HCT116 (cell line): ENCODE measurements at regions not wholly inside any gene's neighbourhood (a gene's known extent, or its start where the extent isn't known, plus 50 kb on each side); places are given as distances from the start of the nearest gene placed in this dataset.

Source experiments
- ATAC-seq: fragments of 200-7000 bp; cut with Tn5 transposase; 2 replicates; pipeline ENCODE4 v1.9.1; 2020; ENCODE audit warnings: mild to moderate bottlenecking, moderate library complexity
- BruUV-seq: library from RNA; stranded (reverse); fragments of 400-500 nt; replicated peaks from 2 replicates; lab custom pipeline; 2021; lab: Mats Ljungman, UMichigan
- CTCF ChIA-PET: fragments of 300-600 bp; sonication (Branson Sonifier 250); formaldehyde crosslinking; loops from one replicate; lab custom pipeline; 2021; ENCODE audit warnings: antibody characterized with exemption; lab: Charles Lee
- POLR2A ChIA-PET: fragments of 300-600, 350-600 bp; sonication (Branson Sonifier 250); formaldehyde crosslinking; loops from one replicate; lab custom pipeline; 2021; ENCODE audit warnings: antibody characterized with exemption; lab: Charles Lee
- RAD21 ChIA-PET, 2 experiments: fragments of 300-600 bp; sonication (Branson Sonifier 250); formaldehyde crosslinking; loops; one replicate each; lab custom pipeline; 2023; ENCODE audit warnings: low total read pairs in 2 of 2; ENCODE audit not compliant: uncharacterized antibody in 2 of 2, unreplicated experiment in 2 of 2, low non-redundant PET in 1 of 2; lab: Charles Lee
- DNase-seq: peaks from one replicate; pipeline ENCODE4 v3.0.0-alpha.2; 2010; ENCODE audit warnings: low read depth, low spot score
- H2AFZ ChIP-seq: fragments of 200-600 bp; shearing (Covaris generic), sonication (generic); 2 replicates; pipeline ENCODE4 v1.6.1; 2017; ENCODE audit warnings: low read depth, mixed run types, mixed read lengths, antibody characterized with exemption, low read length; ENCODE audit not compliant: poor library complexity, severe bottlenecking
- H3K27ac ChIP-seq: 2 replicates; pipeline ENCODE4 v1.5.1; 2012; ENCODE audit warnings: low read depth, low read length
- H3K27me3 ChIP-seq: fragments of 200-600 bp; sonication (generic); 2 replicates; pipeline ENCODE4 v1.6.1; 2016; ENCODE audit warnings: mixed run types, low read length, mixed read lengths; ENCODE audit not compliant: insufficient read depth
- H3K36me3 ChIP-seq, 2 experiments: fragments of 200-500 bp in 1 of 2; fragments of 200-600 bp in 1 of 2; sonication (Bioruptor generic) in 1 of 2; sonication (generic) in 1 of 2; 2 replicates each; pipeline versions ENCODE4 v1.5.1 to v1.6.1; 2014 to 2016; ENCODE audit warnings: low read length in 2 of 2, inconsistent platforms in 1 of 2, mixed read lengths in 1 of 2, mixed run types in 1 of 2; ENCODE audit not compliant: insufficient read depth in 2 of 2, control insufficient read depth in 1 of 2
- H3K4me1 ChIP-seq, 2 experiments: fragments of 200-600 bp in 1 of 2; sonication (generic) in 1 of 2; 2 replicates each; pipeline versions ENCODE4 v1.5.1 to v1.6.1; 2012 to 2017; ENCODE audit warnings: low read length in 2 of 2, inconsistent platforms in 1 of 2, mild to moderate bottlenecking in 1 of 2, mixed read lengths in 1 of 2, mixed run types in 1 of 2, moderate library complexity in 1 of 2; ENCODE audit not compliant: insufficient read depth in 2 of 2, control insufficient read depth in 1 of 2
- H3K4me2 ChIP-seq: fragments of 200-600 bp; sonication (generic); 2 replicates; pipeline ENCODE4 v1.6.1; 2017; ENCODE audit warnings: mixed run types, low read length, mixed read lengths
- H3K4me3 ChIP-seq, 2 experiments: fragments of 200-600 bp in 1 of 2; sonication (generic) in 1 of 2; replicated peaks in 1 of 2; 2 replicates each; pipeline ENCODE4 v1.5.1; 2011 to 2016; ENCODE audit warnings: low read length in 2 of 2, control low read depth in 1 of 2, low read depth in 1 of 2, mild to moderate bottlenecking in 1 of 2, mixed read lengths in 1 of 2, mixed run types in 1 of 2
- H3K79me2 ChIP-seq: fragments of 200-600 bp; sonication (generic); 2 replicates; pipeline ENCODE4 v1.6.1; 2017; ENCODE audit warnings: mild to moderate bottlenecking, mixed run types, low read length, moderate library complexity, mixed read lengths; ENCODE audit not compliant: insufficient read depth
- H3K9ac ChIP-seq: fragments of 200-600 bp; sonication (generic); 2 replicates; pipeline ENCODE4 v1.6.1; 2016; ENCODE audit warnings: low read length, mixed read lengths
- H3K9me2 ChIP-seq: fragments of 200-600 bp; sonication (generic), shearing (Covaris generic); 2 replicates; pipeline ENCODE4 v1.6.1; 2017; ENCODE audit warnings: mixed run types, mild to moderate bottlenecking, moderate library complexity; ENCODE audit not compliant: insufficient read depth
- H3K9me3 ChIP-seq, 2 experiments: fragments of 200-500 bp in 1 of 2; fragments of 200-600 bp in 1 of 2; sonication (Bioruptor generic) in 1 of 2; sonication (generic) in 1 of 2; 2 replicates each; pipeline ENCODE4 v1.6.1; 2014 to 2017; ENCODE audit warnings: low read length in 2 of 2, mixed read lengths in 2 of 2, inconsistent platforms in 1 of 2, low read depth in 1 of 2, mild to moderate bottlenecking in 1 of 2, mixed run types in 1 of 2, moderate library complexity in 1 of 2; ENCODE audit not compliant: control insufficient read depth in 1 of 2, insufficient read depth in 1 of 2
- H4K20me1 ChIP-seq: fragments of 200-600 bp; sonication (generic), shearing (Covaris generic); 2 replicates; pipeline ENCODE4 v1.6.1; 2017; ENCODE audit warnings: mixed run types, mild to moderate bottlenecking, moderate library complexity; ENCODE audit not compliant: insufficient read depth
- CBX3 ChIP-seq: IDR thresholded peaks from 2 replicates; pipeline ENCODE4 v1.6.1; 2012; ENCODE audit warnings: low read depth
- EGR1 ChIP-seq: IDR thresholded peaks from 2 replicates; pipeline ENCODE4 v1.6.1; 2012; ENCODE audit warnings: low read depth
- EZH2 ChIP-seq: fragments of 200-600 bp; sonication (generic); IDR thresholded peaks from 2 replicates; pipeline ENCODE4 v1.6.1; 2017; ENCODE audit warnings: antibody characterized with exemption, mixed run types
- POLR2A ChIP-seq: IDR thresholded peaks from 2 replicates; pipeline ENCODE4 v1.7.0; 2011; ENCODE audit warnings: borderline replicate concordance; ENCODE audit not compliant: insufficient read depth, insufficient read length; ENCODE audit errors: extremely low read depth
- POLR2AphosphoS5 ChIP-seq: IDR thresholded peaks from 2 replicates; pipeline ENCODE4 v1.6.1; 2011; ENCODE audit warnings: mild to moderate bottlenecking, low read depth, low read length, moderate library complexity
- RAD21 ChIP-seq: IDR thresholded peaks from 2 replicates; pipeline ENCODE4 v1.6.1; 2012; ENCODE audit warnings: low read depth, mild to moderate bottlenecking
- SIN3A ChIP-seq: IDR thresholded peaks from 2 replicates; pipeline ENCODE4 v1.6.1; 2012; ENCODE audit warnings: low read depth
- ZFX ChIP-seq: fragments of 450-650 bp; IDR thresholded peaks from 2 replicates; pipeline ENCODE4 v1.6.1; 2017
- intact Hi-C: fragments of 100-400 bp; cut with micrococcal nuclease; formaldehyde crosslinking; loops from 2 replicates; pipeline ENCODE4 v1.10.0; 2022

DNA sequence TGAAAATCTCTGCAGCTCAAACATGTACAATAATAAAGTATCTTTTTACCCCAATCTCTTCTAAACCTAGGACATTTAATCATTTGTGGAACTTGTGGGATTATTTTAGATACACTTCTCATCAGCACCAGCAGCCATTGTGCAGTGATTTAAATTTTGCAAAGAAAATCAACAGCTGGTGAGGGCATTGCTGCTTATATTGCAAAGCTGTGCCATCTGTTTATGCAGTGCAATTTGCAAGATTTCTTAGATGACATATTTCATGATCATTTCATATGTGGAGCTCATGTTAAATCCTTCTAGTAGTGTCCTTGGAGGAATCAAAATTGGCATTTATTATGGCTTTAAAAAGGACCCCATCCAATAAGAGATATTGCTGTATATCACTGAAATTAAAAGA is 320.7 kb downstream of the BTG1 start:
- Histone ChIP-seq H3K4me1 (no peaks in the 10 kb centered on the region), H3K4me2 (no peak overlapping the region), H4K20me1 (no peaks in the 10 kb centered on the region), H2AFZ (no peak overlapping the region), H3K27me3 (no peaks in the 10 kb centered on the region), H3K9me2 (no peaks in the 10 kb centered on the region), H3K9ac (no peak overlapping the region), H3K9me3 (no peaks in the 10 kb centered on the region), H3K36me3 (no peaks in the 10 kb centered on the region), H3K27ac (no peak overlapping the region), H3K4me3 (no peak overlapping the region), H3K79me2 (no peaks in the 10 kb centered on the region)
- TF ChIP-seq POLR2A, result no peak
- ChIA-PET CTCF (no interaction called here), RAD21 (no interaction called here), POLR2A (no interaction called here)
- no TSS peak for BruUV-seq
- no peak for ATAC-seq
- no peak for DNase-seq
- intact Hi-C loops, result no loop called here

DNA sequence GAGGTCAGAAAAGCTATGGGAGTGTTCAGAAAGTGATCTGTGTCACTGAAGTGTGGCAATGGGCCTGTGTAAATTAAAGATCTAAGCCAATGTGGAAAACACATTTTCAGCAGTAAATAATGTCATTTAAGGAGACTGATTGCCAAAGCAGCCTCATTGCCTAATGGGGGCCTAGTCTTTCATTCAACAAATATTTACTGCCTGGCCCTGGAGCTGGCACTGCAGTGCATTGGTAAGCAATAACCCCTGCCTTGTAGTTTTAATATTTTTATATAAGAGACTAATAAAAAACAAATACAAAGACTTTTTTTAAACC is 326.6 kb downstream of the BTG1 start:
- H3K9me3 ChIP-seq, result no peaks in the 10 kb centered on the region
- no peaks in the 10 kb centered on the region for H3K27me3 ChIP-seq
- ATAC-seq (no peak), DNase-seq (no peak)
- TF ChIP-seq RAD21 (no peak), EGR1 (no peak), EZH2 (no peak), SIN3A (no peak), CBX3 (no peak), ZFX (no peak), POLR2AphosphoS5 (no peak)
- no peak overlapping the region for H2AFZ ChIP-seq
- H3K36me3 ChIP-seq, result no peaks in the 10 kb centered on the region
- no peaks in the 10 kb centered on the region for H4K20me1 ChIP-seq
- H3K4me3 ChIP-seq, result no peak overlapping the region
- no peak overlapping the region for H3K9ac ChIP-seq
- no peaks in the 10 kb centered on the region for H3K9me2 ChIP-seq
- ChIA-PET RAD21 (no interaction called here), POLR2A (no interaction called here), CTCF (interaction anchor here (2.5 kb wide), 1 partner anchor 8 kb away, joined by 20 read pairs; no protein-coding TSS in a partner anchor)
- intact Hi-C loops, result loop anchor here (10.0 kb wide), 1 partner anchor 434 kb away; no protein-coding TSS in a partner anchor
- no peaks in the 10 kb centered on the region for H3K4me1 ChIP-seq
- no TSS peak for BruUV-seq
- H3K79me2 ChIP-seq, result no peaks in the 10 kb centered on the region
- no peak overlapping the region for H3K27ac ChIP-seq
- H3K4me2 ChIP-seq, result no peak overlapping the region
